SK-N-SH (cell line): ENCODE measurements at regions not wholly inside any gene's neighbourhood (a gene's known extent, or its start where the extent isn't known, plus 50 kb on each side); places are given as distances from the start of the nearest gene placed in this dataset.

Source experiments
- EP300 ChIP-seq, 2 experiments: IDR thresholded peaks; 2 replicates each; pipeline versions ENCODE4 v1.4.0 to v1.6.1; 2012; ENCODE audit warnings: borderline replicate concordance in 1 of 2, low read depth in 1 of 2, low read length in 1 of 2
- FOXM1 ChIP-seq: IDR thresholded peaks from 2 replicates; pipeline ENCODE4 v1.4.0; 2012; ENCODE audit warnings: low read depth, mild to moderate bottlenecking
- GATA2 ChIP-seq: sonication (generic); formaldehyde crosslinking; IDR thresholded peaks from 2 replicates; pipeline ENCODE4 v1.5.0; 2020; ENCODE audit warnings: mild to moderate bottlenecking, missing genetic modification reagents
- NRF1 ChIP-seq: IDR thresholded peaks from 2 replicates; pipeline ENCODE4 v1.6.1; 2012; ENCODE audit warnings: low read depth, mild to moderate bottlenecking, low read length
- SMC3 ChIP-seq: IDR thresholded peaks from 2 replicates; pipeline ENCODE4 v1.6.1; 2012; ENCODE audit warnings: low read depth, low read length, improper control_type of control experiment
- TAF1 ChIP-seq: IDR thresholded peaks from 2 replicates; pipeline ENCODE4 v1.6.1; 2012; ENCODE audit warnings: low read depth, mild to moderate bottlenecking, low read length, moderate library complexity, borderline replicate concordance
- TCF12 ChIP-seq: IDR thresholded peaks from 2 replicates; pipeline ENCODE4 v1.4.0; 2012
- TF ChIP-seq, protein P1 (sequence below): fragments of 200-600 bp; sonication (generic); IDR thresholded peaks from 2 replicates; pipeline ENCODE4 v1.6.1; 2017; ENCODE audit warnings: antibody characterized with exemption, mild to moderate bottlenecking, moderate library complexity
- TF ChIP-seq, protein P2 (sequence below): IDR thresholded peaks from 2 replicates; pipeline ENCODE4 v1.6.1; 2012; ENCODE audit warnings: mild to moderate bottlenecking, low read depth, low read length, moderate library complexity

DNA sequence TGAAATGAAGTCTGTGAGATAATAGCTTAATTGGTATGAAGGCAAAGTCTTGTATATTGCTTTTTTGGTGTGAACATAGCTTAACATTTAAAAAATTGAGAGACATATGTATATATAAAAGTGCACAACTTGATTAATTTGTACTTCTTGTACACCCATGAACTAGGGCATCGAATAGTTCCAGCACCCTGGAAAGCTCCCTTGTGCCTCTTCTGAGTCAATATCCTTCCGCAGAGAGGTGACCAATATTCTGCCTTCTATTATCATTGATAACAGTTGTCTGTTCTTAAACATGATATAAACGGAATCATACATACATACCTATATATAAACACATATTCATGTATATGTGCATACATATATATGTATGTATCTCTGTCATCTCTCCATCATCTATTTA is 185.4 kb downstream of the PHF2 start:
- TF ChIP-seq EP300 (IDR thresholded peaks at IDR 0.05; ENCODE audit: borderline replicate concordance in 1 of 2, low read depth in 1 of 2, low read length in 1 of 2) = no peak
- TF ChIP-seq, protein P1, sequence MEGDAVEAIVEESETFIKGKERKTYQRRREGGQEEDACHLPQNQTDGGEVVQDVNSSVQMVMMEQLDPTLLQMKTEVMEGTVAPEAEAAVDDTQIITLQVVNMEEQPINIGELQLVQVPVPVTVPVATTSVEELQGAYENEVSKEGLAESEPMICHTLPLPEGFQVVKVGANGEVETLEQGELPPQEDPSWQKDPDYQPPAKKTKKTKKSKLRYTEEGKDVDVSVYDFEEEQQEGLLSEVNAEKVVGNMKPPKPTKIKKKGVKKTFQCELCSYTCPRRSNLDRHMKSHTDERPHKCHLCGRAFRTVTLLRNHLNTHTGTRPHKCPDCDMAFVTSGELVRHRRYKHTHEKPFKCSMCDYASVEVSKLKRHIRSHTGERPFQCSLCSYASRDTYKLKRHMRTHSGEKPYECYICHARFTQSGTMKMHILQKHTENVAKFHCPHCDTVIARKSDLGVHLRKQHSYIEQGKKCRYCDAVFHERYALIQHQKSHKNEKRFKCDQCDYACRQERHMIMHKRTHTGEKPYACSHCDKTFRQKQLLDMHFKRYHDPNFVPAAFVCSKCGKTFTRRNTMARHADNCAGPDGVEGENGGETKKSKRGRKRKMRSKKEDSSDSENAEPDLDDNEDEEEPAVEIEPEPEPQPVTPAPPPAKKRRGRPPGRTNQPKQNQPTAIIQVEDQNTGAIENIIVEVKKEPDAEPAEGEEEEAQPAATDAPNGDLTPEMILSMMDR = no peak
- TF ChIP-seq, protein P2, sequence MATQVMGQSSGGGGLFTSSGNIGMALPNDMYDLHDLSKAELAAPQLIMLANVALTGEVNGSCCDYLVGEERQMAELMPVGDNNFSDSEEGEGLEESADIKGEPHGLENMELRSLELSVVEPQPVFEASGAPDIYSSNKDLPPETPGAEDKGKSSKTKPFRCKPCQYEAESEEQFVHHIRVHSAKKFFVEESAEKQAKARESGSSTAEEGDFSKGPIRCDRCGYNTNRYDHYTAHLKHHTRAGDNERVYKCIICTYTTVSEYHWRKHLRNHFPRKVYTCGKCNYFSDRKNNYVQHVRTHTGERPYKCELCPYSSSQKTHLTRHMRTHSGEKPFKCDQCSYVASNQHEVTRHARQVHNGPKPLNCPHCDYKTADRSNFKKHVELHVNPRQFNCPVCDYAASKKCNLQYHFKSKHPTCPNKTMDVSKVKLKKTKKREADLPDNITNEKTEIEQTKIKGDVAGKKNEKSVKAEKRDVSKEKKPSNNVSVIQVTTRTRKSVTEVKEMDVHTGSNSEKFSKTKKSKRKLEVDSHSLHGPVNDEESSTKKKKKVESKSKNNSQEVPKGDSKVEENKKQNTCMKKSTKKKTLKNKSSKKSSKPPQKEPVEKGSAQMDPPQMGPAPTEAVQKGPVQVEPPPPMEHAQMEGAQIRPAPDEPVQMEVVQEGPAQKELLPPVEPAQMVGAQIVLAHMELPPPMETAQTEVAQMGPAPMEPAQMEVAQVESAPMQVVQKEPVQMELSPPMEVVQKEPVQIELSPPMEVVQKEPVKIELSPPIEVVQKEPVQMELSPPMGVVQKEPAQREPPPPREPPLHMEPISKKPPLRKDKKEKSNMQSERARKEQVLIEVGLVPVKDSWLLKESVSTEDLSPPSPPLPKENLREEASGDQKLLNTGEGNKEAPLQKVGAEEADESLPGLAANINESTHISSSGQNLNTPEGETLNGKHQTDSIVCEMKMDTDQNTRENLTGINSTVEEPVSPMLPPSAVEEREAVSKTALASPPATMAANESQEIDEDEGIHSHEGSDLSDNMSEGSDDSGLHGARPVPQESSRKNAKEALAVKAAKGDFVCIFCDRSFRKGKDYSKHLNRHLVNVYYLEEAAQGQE = peak; percentile 47; the same call in 1 of the 2 replicates
- no peak for TF ChIP-seq GATA2 (CRISPR knock-in tag)
- TF ChIP-seq FOXM1 = no peak
- TF ChIP-seq SMC3 = no peak
- no peak for TF ChIP-seq TCF12
- TF ChIP-seq NRF1 = no peak
- no peak for TF ChIP-seq TAF1
